HG02885 (cell line): ENCODE measurements at regions not wholly inside any gene's neighbourhood (a gene's known extent, or its start where the extent isn't known, plus 50 kb on each side); places are given as distances from the start of the nearest gene placed in this dataset.

ENCODE experiments used
- ATAC-seq: cut with Tn5 transposase; IDR thresholded peaks from one replicate; pipeline ENCODE4 v1.9.1; 2021; ENCODE audit warnings: mild to moderate bottlenecking; ENCODE audit not compliant: unreplicated experiment, poor library complexity

DNA sequence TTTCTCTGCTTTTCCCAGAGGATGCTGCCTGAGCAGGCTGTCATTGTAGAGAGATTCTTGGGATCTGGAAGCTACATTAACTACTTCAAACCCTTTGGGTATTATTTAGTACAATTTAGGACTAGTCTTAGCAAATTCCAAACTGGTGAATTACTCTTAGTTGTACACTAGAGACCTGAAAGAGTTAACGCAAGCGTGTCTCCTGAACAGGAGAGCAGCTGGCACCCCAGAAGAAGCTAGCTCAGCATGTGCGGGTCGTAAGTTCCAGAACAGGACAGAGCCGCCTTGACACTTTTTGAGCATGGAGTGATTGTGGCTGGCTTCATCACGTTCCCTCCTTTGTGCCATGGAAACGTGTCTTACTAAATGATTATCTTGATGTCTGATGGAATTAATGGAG, 495.7 kb upstream of the TPK1 start:
- no peak for ATAC-seq

DNA sequence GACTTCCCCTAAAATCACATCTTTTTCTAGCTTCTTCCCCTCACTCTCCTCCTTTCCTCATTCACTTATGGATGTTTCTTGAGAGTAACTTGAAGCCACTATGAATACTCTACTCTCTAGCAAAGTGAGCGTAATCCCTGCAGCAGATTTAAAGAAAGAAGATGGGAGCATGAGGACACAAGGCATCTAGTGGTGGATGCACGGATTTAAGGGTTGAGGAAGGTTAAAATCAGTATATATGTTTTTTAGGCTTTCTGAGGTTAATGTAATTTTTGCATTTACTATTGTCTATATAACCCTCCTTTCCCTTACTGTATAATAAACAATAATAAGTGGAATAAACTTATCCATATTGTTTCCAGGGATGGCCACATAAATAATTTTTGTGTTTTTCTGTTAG, 495.2 kb upstream of the TPK1 start:
- no peak for ATAC-seq

DNA sequence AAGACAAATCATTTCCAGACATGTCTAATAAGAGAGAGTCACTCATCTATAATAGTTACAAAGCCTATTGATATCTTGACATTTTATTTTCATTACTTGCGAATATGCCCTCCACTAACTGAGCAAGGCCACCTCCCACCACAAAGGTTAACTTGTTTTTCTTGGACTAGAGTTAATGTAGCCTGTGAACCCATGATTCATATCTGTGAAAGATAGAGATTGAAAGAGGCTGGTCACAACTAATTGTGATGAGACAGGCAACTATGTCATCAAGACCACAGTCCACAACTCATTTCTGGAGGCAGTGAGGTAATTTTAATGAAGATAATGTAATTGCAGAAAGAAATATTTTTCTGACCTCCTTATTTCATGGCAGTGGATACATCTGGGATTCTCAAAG, 491.8 kb upstream of the TPK1 start:
- no peak for ATAC-seq

DNA sequence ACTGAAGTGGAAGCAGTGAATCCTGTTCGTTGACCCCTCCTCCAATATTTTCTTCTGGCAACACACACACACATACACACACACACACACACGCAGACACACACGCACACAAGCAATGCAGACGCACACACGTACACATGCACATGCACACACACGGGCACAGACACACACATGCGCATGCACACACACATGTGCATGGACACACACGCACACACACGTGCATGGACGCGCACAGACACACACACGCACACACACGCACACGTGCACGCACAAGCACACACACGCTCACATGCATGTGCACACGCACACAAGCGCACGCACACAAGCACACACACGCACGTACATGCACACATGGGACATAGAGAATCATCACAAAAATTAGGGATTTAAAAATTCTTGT, 488.2 kb upstream of the TPK1 start:
- ATAC-seq: no peak

DNA sequence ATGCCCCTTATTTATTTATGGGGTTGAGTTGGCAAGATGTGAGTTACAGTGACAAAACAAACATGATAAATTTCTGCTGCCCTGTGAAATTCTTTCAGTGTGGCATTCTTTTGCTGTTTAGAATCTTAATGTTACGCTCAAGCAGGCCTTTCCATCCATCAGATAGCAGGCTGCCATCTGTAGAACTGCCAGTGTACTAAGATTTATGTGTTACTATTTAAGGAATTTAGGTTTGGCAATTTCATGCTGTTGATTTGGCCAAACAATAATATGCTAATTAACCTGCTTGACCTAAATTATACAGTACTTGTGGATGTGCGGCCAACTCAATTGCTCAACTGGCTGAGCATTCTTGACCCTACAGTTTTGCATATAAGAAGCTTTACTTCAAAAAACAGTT, 477.7 kb upstream of the TPK1 start:
- ATAC-seq: no peak

DNA sequence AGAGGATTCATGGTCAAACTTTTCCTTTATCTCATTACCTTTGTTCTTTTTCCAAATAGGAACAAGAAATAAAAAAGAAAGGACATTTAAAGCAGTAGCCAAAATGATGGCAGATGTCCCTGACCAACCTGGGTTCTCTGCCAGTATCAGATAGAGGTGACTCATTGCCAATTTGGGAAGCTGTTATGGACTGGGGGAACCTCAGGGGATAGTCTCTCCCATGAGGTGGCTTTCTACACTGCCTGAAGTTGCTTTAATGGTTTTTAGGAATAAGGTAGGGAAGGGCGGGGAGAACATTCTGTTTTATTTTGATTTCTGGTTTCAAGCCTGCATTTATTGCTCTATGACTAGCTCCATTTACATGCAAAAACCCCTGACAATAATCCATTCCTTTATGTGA, 457.9 kb upstream of the TPK1 start:
- no peak for ATAC-seq

DNA sequence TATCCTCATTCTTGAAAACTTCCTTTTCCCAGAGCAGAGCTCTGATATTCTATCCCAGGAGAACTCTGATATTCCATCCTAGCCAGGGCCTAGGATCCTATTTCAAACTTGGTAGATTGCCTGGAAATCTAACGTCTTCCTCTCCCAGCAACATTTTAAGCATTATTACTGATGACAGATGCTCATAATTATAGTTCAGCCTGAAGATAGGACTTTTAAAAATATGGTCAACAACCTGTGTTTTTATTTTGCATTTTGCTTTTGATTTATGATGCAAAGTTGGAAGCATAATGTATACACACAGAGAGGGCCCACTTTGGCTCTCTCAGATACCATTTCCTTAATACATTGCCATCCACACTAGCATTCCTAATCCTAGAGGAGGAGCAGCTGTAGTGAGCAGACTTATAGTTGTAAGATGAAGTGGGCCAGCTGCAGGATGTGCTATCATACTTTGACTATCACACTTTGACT, 457.4 kb upstream of the TPK1 start:
- no peak for ATAC-seq

DNA sequence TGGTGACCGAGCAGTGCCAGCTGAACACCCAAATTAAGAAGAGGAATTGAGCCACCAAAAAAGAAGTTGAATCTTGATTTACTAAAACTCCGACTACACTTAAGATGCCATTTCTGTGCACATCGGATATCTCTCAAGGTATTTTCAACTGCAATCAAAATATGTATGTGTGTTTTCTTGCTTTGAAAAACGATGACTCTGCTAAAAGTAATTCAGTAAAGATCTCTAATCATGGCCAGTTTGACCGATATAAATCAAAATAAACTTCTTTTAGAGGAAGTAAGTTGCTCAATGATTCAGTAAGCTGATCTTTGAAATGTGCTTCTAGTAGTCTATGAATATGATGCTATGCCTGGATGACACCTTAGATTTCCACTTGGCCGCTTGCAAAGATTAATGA, 453.5 kb upstream of the TPK1 start:
- no peak for ATAC-seq

DNA sequence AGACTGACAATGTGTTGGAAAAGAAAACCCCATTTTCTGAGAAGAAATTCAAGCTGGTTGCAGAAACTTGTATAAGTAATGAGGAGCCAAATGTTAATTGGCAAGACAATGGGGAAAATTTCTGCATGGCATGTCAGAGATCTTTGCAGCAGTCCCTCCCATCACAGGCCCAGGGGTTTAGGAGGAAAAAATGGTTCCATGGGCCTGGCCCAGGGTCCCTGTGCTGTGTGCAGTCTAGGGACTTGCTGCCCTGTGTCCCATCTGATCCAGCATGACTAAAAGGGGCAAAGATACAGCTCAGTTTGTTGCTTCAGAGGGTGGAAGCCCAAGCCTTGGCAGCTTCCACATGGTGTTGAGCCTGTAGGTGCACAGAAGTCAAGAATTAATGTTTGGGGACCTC, 440.3 kb upstream of the TPK1 start:
- ATAC-seq: no peak

DNA sequence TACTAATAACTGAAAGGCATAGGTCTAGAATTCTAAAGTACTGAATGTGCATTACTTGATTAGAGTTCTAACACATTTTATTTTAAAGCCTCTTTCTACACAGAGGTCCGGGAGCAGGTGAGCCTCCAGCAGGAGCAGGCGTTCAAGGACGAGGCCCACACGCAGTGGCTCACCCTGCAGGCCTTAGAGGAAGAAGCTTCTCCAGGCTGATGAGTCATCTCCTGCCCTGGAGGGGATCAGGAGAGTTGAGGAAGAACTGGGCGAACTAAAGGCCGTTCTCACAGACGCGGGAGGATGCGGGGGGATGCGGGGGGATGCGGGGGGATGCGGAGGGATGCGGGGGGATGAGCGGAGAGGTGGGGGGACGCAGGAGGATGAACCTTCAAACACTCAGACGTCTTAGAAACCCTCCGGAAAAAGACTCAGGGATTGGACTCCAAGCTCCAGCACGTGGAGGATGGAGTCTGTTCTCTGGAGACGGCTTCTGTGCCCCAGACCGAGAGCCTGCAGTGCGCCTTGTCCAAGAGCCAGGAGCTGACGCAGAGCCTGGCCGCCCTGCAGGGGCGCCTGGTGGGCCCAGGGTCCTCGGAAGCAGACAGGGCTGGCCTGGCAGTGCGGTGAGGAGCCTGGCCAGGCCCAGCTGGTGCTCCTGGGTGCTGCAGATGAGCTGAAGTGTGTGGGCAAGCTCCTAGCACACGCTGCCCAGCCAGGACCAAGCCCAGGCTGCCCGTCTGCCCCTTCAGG, 433.7 kb upstream of the TPK1 start:
- ATAC-seq: no peak

DNA sequence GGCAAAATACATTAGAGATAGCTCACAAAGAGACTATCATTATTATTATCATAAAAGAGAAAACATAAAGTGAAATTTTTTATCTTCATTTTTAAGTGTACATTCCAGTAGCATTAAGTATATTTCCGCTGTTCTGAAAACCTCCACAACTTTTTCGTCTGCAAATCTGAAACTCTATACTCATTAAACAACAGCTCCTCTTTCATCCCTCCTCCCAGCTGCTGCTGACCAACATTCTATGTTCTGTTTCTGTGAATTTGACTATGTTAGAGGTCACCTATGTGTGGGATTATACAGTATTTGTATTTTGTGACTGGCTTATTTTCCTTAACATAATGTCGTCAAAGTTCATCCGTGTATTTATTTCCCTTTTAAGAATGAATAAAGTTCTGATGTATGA, 429.3 kb upstream of the TPK1 start:
- ATAC-seq: no peak

DNA sequence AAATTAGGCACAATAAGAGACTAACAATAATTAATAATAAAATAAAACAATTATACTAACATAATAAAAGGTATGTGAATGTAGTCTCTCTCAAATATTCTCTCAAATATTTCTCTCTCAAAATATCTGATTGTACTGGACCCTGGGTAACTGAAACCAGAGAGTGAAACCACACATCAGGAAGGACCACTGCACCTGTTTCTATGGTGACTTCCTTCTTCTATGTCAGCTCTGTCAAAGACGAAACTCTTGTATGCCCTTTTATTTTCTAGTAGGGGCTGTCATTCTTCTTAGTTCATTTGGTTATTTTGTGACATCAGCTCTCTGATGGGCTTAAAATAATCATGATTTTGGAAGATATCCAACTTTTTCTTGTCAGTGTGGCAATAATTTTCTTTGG, 428.0 kb upstream of the TPK1 start:
- peak; percentile 80 for ATAC-seq

DNA sequence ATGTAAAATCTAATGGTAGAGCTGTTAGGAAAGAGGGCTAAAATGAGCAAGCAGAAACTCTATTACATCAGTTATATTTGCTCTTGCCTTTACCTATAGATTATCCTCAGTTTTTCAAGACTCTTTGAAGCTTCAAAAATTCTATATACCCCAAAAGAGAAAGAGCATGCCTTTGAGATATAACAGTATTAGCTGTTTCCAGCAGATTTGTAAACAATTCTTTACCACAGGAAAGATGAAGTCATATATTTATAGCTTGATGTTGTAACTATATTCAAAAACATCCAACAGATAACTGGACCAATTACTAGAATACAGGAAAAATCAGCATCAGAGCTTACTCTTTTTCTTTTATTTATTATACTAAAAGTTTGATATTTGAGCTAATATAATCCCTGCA, 416.2 kb upstream of the TPK1 start:
- ATAC-seq: no peak

DNA sequence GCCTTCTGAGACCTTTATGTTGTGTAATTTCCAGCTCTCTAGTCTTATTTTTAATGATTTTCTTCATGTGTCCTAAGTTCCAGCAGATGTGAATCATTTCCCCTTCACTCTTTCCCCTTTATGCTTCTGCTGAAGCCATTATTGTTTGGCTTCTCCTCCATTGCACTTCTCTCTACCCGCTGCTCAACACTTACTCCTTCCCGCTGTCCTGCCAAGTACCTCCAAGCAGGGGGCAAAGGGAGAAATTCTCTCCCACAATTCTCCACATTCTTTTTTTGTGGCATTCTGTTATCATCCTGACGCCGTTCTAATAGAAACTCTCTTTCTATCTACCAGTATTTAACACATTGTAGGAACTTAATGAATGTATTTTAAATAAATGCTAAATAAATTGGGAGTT, 388.9 kb upstream of the TPK1 start:
- no peak for ATAC-seq

DNA sequence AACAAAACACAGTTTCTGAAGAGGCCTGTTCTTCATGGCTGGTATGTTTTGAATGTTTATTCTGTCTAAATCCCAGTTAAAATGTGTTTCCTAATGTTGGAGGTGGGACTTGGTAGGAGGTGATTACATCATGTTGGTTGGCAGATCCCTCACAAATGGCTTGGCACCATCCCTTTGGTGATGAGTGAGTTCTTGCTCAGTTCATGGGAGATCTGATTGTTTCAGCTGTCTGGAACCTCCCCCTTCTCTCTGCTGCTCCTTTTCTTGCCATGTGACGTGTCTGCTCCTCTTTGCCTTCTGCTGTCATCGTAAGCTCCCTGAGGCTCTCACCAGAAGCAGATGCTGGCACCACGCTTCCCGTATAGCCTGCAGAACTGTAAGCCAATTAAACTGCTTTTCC, 383.6 kb upstream of the TPK1 start:
- ATAC-seq: no peak

DNA sequence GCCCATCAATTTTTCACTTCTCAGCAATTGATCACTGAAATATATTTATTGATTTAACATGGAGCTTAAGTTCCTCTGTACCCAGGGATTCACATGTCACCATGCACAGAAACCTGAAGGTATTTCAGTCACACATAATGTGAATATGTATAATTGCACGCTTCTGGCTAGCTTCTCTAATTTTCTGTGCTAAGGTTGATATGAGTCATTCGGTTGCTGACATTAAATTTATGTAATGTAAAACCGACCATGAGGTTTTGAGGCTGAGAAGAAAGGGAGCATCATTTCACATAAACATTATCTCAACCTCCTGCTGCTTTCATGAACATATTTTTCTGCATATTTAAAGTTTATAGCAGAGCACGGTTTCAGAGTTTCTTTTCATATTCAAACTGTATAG, 381.0 kb upstream of the TPK1 start:
- ATAC-seq: no peak

DNA sequence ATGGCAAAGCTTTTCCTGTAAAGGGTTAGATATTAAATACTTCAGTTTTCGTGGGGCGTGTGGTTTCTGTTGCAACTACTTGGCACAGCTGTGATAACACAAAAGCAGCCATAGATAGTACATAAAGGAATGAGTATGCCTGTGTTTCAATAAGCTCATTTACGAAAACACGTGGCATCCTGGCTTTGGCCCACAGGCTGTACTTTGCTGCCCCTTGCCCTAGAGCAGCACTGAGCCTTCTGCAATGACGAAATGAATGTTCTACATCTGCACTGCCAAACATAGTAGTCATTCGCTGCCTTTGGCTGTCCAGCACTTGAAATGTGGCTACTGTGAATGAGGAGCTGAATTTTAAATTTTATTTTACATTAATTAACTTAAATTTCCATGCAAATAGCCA, 376.2 kb upstream of the TPK1 start:
- ATAC-seq: no peak

DNA sequence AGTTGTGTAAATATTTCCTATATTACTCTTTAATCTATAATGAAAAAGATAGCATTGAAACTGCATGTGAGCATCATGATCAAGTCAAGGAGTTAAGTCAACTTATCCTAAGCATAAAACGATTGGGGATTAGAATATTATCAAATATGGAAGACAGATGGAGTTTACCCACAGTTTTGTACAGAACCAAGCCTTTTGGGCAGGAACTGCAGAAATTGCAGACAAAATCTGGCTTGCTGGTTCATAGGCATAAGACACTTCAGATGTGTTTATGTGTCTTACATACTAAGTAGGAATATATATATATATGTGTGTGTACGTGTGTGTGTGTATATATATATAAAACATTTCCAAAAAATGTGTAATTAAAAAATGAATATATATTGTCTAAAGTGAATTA, 375.4 kb upstream of the TPK1 start:
- ATAC-seq: no peak

DNA sequence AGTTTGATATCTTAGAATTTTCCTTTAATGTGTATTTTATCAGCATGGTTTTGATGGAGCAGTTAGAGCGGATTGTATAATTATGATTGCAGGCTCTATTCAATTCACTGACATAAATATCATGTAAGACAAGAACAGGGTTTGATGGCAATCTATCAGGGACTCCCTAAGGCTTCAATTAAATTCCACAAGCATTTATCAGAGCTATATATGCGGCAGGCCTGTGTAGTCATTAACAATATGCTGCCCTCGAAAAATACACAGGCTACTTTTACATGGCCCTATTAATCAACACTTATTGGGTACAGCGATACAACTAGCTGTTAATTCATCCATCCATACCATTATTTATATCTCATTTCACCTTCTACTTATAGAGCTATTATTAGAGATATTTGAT, 358.1 kb upstream of the TPK1 start:
- ATAC-seq: no peak

DNA sequence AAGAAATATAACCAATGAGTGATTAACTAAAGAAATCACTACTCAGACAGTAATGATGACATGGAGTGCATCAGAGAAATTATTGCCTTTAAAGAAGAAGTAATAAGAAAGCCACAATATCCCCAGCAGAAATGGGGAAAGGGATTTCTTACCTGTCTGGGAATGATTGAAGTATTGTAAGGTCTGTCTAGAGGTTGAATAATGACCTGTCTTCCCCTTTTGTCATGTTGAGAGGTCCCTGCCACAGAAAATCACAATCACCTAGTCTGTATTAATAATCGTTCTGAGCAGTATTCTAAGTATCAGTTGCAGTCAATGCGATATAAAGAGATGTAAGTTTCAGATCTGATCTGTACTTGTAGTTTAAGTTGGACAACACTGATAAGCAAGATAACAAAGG, 349.1 kb upstream of the TPK1 start:
- no peak for ATAC-seq

DNA sequence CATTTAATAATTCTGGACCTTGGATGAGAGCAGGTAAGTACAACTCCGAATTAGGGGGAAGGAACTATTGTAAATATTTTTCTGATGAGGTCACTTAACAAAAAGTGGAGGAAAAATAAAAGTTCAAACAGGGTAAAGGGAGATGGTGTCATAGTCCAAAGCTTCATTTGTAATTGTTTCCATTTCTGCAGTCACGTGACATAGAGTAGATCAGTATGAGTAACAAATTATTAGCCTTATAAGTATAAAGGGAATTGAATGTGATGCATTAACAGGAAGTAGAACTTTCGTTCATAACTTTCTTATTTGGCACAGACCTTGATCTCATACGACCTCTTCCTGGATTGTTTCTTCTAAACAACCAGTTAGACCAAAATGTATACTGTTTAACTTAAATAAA, 347.2 kb upstream of the TPK1 start:
- ATAC-seq: no peak

DNA sequence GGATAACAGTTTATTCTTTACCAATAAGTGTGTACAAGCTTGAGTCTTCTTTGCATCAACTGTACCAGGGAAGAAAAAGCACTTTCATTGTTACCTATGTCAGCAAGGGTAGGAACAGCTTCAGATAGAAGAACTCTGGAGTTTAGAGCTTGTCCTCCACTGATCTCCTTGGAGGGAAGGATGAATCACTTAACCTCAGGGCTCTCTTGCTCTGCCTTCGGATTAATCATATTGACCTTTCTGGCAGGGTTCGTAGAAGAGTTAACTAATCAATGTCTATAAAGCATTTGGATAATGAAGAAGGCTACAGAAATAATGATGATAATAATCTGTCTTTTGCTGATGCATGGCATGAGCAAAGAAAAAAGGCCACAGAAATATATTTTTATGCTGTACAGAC, 339.5 kb upstream of the TPK1 start:
- no peak for ATAC-seq

DNA sequence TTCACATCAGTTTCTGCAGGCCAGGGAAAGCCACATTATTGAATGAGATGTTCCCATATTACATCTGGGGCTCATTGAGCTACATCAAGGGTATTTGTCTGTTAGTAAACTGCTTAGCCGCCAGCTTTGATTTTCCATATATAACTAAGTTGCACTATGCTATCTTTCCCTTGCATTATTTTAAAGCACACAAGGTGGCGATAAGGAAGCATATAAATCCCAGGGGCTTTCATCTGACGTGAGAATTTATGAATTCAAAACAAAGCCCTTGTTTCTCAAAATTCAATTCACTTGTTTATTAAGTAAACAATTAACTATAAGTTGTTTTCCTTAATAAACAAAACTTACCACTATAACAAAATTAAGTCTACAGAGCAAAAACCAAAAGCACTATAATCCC, 334.1 kb upstream of the TPK1 start:
- no peak for ATAC-seq
